ENCODE measurements at regions not wholly inside any gene's neighbourhood (a gene's known extent, or its start where the extent isn't known, plus 50 kb on each side); places are given as distances from the start of the nearest gene placed in this dataset.

- DNase-seq (ENCODE audit: extremely low read depth, insufficient read length): no peak
- H3K4me3 ChIP-seq (replicated peaks; ENCODE audit: low read depth, low read length): no peak overlapping the region
- no peak for TF ChIP-seq CTCF (IDR thresholded peaks at IDR 0.05; ENCODE audit: insufficient read depth, low read length, poor library complexity, severe bottlenecking)
- H3K27me3 ChIP-seq (replicated peaks; ENCODE audit: control insufficient read depth, insufficient read depth, low read length): no peaks in the 10 kb centered on the region
- no peaks in the 10 kb centered on the region for H3K36me3 ChIP-seq (ENCODE audit: control insufficient read depth, insufficient read depth, low read length)
Measured at GRCh38 chr1:72757843-72758242, 475.5 kb upstream of the NEGR1 start.

DNA sequence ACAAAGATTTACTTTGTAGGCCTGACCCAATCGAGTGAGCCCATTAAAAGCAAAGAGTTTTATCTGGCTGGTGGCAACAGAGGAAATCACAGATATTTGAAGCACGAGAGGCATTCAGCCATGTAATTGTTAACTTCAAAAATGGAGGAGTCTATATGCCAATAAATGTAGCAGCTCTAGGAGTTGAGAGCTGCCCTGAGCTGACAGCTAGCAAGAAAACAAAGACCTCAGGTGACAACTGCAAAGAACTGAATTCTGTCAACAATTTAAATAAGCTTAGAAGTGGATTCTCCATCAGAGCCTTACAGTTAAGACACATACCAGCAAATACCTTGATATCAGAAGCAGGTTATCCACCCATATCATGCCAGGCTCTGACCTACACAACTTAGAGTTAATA is 463.1 kb upstream of the NEGR1 start:
- DNase-seq (ENCODE audit: extremely low read depth, insufficient read length): no peak
- Histone ChIP-seq H3K36me3 (ENCODE audit: control insufficient read depth, insufficient read depth, low read length) (no peaks in the 10 kb centered on the region), H3K4me3 (replicated peaks; ENCODE audit: low read depth, low read length) (no peak overlapping the region), H3K27me3 (replicated peaks; ENCODE audit: control insufficient read depth, insufficient read depth, low read length) (no peaks in the 10 kb centered on the region)
- TF ChIP-seq CTCF (IDR thresholded peaks at IDR 0.05; ENCODE audit: insufficient read depth, low read length, poor library complexity, severe bottlenecking): no peak

DNA sequence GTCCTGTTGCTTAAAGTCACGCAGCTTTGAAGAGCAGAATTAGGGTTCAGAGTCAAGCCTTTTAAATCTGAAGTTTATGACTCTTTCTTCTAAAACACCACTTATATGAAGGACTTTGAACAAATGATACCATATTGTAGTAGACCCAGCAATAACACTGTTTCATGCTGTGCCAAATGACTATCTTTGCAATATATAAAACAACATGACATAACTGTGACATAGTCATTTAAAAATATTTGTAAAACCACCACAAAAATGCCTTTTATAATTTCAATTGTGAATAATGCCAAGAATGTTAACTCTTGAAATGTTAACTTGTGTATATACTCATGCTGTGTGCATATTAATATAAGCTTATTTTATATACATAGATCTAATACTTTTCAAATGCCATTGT is 452.1 kb upstream of the NEGR1 start:
- H3K4me3 ChIP-seq (replicated peaks; ENCODE audit: low read depth, low read length): no peak overlapping the region
- no peaks in the 10 kb centered on the region for H3K27me3 ChIP-seq (replicated peaks; ENCODE audit: control insufficient read depth, insufficient read depth, low read length)
- no peaks in the 10 kb centered on the region for H3K36me3 ChIP-seq (ENCODE audit: control insufficient read depth, insufficient read depth, low read length)
- TF ChIP-seq CTCF (IDR thresholded peaks at IDR 0.05; ENCODE audit: insufficient read depth, low read length, poor library complexity, severe bottlenecking): no peak
- DNase-seq (ENCODE audit: extremely low read depth, insufficient read length): no peak

DNA sequence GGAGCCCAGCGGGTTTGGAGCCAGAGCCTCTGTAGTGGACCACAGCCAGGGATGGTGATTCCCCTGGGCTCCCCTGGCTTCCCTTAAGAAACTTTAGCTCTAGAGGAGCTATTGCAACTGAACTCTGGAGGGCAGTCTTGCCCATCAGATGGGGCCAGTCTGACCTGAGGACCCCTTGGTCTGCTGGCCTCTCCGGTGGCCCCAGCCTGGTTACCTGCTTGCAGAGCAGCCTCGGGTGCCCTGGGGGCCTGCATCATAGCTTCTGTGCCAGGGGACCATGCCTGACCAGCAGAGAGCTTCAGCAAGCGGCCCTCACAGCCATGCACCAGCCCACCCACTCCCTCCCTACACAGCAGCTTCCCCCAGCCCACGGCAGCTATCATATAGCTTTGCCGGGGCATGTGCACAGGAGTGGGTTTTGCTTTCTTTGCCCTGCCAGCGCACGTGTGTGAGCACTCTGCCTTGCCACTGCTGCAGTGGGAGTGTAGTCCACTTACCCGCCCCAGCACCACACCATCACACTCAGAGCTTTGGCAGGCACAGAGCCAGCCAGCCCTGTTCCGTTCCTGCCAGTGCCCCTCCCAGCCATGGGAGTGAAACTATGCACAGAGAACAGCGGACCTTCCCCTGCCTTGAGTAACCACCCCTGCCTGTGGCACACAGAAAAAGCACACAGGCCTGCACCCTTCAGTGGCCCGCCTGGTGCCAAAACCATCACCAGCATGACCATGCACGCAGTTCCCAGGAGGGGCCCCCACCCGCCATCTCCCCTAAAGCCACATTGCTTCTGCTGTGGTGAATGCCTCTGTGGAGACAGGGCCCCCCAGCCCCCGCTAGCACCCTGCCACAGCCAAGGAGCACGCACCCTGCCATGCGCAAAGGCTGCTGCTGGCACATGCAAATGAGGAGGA is 442.9 kb upstream of the NEGR1 start:
- no peaks in the 10 kb centered on the region for H3K36me3 ChIP-seq (ENCODE audit: control insufficient read depth, insufficient read depth, low read length)
- DNase-seq (ENCODE audit: extremely low read depth, insufficient read length): no peak
- no peaks in the 10 kb centered on the region for H3K27me3 ChIP-seq (replicated peaks; ENCODE audit: control insufficient read depth, insufficient read depth, low read length)
- TF ChIP-seq CTCF (IDR thresholded peaks at IDR 0.05; ENCODE audit: insufficient read depth, low read length, poor library complexity, severe bottlenecking): no peak
- no peak overlapping the region for H3K4me3 ChIP-seq (replicated peaks; ENCODE audit: low read depth, low read length)

GRCh38 chr1:72705921-72706320 is 423.6 kb upstream of the NEGR1 start:
- no peak overlapping the region for H3K4me3 ChIP-seq (replicated peaks; ENCODE audit: low read depth, low read length)
- no peaks in the 10 kb centered on the region for H3K36me3 ChIP-seq (ENCODE audit: control insufficient read depth, insufficient read depth, low read length)
- no peak for TF ChIP-seq CTCF (IDR thresholded peaks at IDR 0.05; ENCODE audit: insufficient read depth, low read length, poor library complexity, severe bottlenecking)
- no peaks in the 10 kb centered on the region for H3K27me3 ChIP-seq (replicated peaks; ENCODE audit: control insufficient read depth, insufficient read depth, low read length)
- DNase-seq (ENCODE audit: extremely low read depth, insufficient read length): no peak
